SU-DHL-6 (cell line): ENCODE measurements at regions not wholly inside any gene's neighbourhood (a gene's known extent, or its start where the extent isn't known, plus 50 kb on each side); places are given as distances from the start of the nearest gene placed in this dataset.

ENCODE experiments used
- EZH2phosphoT487 ChIP-seq: fragments of 200-600 bp; sonication (generic), shearing (Covaris generic); conservative IDR thresholded peaks from 2 replicates; pipeline ENCODE4 v1.6.1; 2018; ENCODE audit warnings: mild to moderate bottlenecking, antibody characterized with exemption, low read length, moderate library complexity, mixed read lengths
- TF ChIP-seq, protein P1 (sequence below): fragments of 200-600 bp; sonication (generic); IDR thresholded peaks from one replicate; pipeline ENCODE4 v1.5.1; 2017; ENCODE audit warnings: antibody characterized with exemption, mild to moderate bottlenecking, low read length, moderate library complexity; ENCODE audit not compliant: insufficient read depth, poor library complexity, severe bottlenecking

DNA sequence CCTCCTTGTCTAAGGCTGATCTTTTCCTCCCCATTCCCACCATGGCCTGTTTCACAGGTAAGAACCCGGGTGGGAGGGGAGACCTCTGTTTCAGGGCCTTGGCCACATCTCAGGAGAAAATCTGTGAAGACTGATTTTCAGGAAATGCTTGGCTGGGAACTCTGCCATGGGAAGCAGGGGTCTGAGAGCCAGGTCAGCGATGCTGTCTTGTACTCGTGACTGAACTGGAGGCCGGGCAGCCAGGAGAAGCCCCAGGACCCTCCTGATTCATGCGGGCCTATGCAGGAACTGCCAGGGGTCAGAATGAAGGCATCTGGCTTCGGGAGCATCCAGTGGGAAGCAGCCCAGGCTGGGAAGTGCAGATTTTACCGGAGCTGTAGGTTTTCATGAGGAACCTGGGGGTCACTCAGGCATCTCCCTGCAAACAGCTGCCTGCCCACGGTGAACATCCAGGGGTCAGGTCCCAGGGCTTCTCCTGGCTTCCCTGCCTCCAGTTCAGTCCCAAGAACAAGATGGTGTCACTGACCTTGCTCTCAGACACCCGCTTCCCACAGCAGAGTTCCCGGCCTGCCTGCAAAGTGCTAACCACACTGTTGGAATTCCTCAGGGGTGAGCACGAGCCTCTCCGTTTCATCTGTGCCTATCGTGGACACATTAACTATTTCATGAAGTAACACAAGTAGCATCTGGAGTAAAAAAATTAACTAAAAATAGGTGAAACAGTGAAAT lies 90.2 kb upstream of the SULF2 start:
- TF ChIP-seq, protein P1, sequence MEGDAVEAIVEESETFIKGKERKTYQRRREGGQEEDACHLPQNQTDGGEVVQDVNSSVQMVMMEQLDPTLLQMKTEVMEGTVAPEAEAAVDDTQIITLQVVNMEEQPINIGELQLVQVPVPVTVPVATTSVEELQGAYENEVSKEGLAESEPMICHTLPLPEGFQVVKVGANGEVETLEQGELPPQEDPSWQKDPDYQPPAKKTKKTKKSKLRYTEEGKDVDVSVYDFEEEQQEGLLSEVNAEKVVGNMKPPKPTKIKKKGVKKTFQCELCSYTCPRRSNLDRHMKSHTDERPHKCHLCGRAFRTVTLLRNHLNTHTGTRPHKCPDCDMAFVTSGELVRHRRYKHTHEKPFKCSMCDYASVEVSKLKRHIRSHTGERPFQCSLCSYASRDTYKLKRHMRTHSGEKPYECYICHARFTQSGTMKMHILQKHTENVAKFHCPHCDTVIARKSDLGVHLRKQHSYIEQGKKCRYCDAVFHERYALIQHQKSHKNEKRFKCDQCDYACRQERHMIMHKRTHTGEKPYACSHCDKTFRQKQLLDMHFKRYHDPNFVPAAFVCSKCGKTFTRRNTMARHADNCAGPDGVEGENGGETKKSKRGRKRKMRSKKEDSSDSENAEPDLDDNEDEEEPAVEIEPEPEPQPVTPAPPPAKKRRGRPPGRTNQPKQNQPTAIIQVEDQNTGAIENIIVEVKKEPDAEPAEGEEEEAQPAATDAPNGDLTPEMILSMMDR = no peak
- no peak for TF ChIP-seq EZH2phosphoT487
